ENCODE measurements at regions not wholly inside any gene's neighbourhood (a gene's known extent, or its start where the extent isn't known, plus 50 kb on each side); places are given as distances from the start of the nearest gene placed in this dataset.

- DNase-seq (ENCODE audit: low spot score) = no peak
- no peak for ATAC-seq (ENCODE audit: low FRiP score)
- no peak for TF ChIP-seq CTCF (IDR thresholded peaks at IDR 0.05)
Observed at GRCh38 chr17:12567077-12568053, 98.3 kb upstream of the MYOCD start.

DNA sequence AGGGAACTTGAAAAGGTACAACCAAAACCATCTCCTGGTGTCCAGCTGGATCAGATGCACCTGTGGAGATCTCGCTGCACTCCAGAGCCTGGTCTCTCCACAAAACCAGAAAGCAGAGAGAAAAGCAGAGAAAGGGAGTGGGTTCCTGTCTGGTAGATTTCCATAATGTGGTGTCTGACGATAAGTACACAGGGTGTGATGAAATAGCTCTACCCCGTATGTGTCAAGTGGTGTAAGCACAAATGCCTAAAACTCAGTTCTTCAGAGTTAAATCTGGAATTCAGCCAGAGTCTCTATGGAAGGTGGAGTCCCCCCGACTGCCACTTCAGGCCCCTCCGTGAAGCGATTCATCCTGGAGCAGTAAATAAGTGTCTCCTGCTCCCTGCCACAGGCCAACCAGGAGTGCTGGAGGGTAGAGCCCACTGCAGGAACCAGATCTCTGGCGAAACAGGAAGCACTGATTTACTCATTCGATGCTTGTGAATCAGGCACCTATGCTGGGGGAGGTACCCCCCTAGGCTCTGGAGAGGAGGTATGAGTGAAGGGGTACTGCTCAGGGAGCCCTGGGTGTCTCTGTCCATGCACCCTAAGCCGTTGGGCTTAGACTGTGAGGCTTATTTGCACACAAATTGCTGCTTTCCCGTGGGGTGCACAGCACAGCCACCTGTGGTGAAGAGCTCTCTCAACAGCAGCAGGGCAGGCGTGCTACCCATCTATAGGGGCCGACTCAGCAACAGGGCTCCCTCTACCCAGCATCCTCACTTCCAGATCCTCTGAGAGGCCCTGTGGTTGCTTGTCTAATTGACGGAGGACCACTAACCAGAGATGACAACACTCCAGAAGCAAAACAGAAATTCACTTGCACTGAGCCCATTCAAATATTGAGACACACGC is 97.1 kb upstream of the MYOCD start:
- TF ChIP-seq CTCF (IDR thresholded peaks at IDR 0.05) = no peak

DNA sequence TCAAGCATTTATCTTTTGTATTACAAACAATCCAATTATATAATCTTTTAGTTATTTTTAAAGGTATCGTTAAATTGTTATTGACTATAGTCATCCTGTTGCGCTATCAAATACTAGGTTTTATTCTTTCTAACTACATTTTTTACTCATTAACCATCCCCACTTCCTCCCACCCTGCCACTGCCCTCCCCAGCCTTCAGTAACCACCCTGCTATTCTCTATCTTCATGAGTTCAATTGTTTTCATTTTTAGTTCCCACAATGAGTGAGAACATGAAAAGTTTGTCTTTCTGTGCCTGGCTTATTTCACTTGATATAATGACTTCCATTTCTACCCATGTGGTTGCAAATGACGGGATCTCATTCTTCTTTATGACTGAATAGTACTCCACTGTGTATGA is 94.1 kb upstream of the MYOCD start:
- no peak for TF ChIP-seq CTCF (IDR thresholded peaks at IDR 0.05)
- ATAC-seq (ENCODE audit: low FRiP score) (no peak), DNase-seq (ENCODE audit: low spot score) (no peak)

More for the DNA sequence above, 97.1 kb upstream of the MYOCD start:
- ATAC-seq (ENCODE audit: low FRiP score) (no peak), DNase-seq (ENCODE audit: low spot score) (no peak)

GRCh38 chr17:12574525-12574924 is 91.2 kb upstream of the MYOCD start:
- TF ChIP-seq CTCF (IDR thresholded peaks at IDR 0.05) = no peak
- ATAC-seq (ENCODE audit: low FRiP score) (no peak), DNase-seq (ENCODE audit: low spot score) (no peak)

GRCh38 chr17:12575641-12576040 is 90.0 kb upstream of the MYOCD start:
- no peak for TF ChIP-seq CTCF (IDR thresholded peaks at IDR 0.05)
- DNase-seq (ENCODE audit: low spot score) (no peak), ATAC-seq (ENCODE audit: low FRiP score) (no peak)

- ATAC-seq (ENCODE audit: low FRiP score) (no peak), DNase-seq (ENCODE audit: low spot score) (no peak)
- no peak for TF ChIP-seq CTCF (IDR thresholded peaks at IDR 0.05)
Observed at GRCh38 chr17:12579288-12579687, 86.4 kb upstream of the MYOCD start.
